ENCODE measurements at regions not wholly inside any gene's neighbourhood (a gene's known extent, or its start where the extent isn't known, plus 50 kb on each side); places are given as distances from the start of the nearest gene placed in this dataset.
A peak's percentile ranks its signal among the peaks of the same experiment; 100 is the strongest.

- Mint-ChIP-seq H3K4me3 (no peak overlapping the region), H3K9me3 (no peaks in the 10 kb centered on the region), H3K27ac (ENCODE audit: unreplicated experiment) (no peak overlapping the region), H3K36me3 (ENCODE audit: low read depth) (peaks cover 3% of the 10 kb centered on the region), H3K27me3 (ENCODE audit: low read depth) (no peaks in the 10 kb centered on the region), H3K4me1 (no peaks in the 10 kb centered on the region)
- no peak for TF ChIP-seq CTCF (conservative IDR thresholded peaks at IDR 0.05)
- DNase-seq (ENCODE audit: low read depth, low spot score), result no peak
Observed at GRCh38 chr6:98286620-98287019, 547.8 kb upstream of the POU3F2 start.

GRCh38 chr6:98287876-98288275 is 546.5 kb upstream of the POU3F2 start:
- Mint-ChIP-seq H3K36me3 (ENCODE audit: low read depth) (peaks cover 3% of the 10 kb centered on the region), H3K27me3 (ENCODE audit: low read depth) (no peaks in the 10 kb centered on the region), H3K27ac (ENCODE audit: unreplicated experiment) (no peak overlapping the region), H3K4me1 (no peaks in the 10 kb centered on the region), H3K9me3 (peaks cover 3% of the 10 kb centered on the region), H3K4me3 (no peak overlapping the region)
- no peak for TF ChIP-seq CTCF (conservative IDR thresholded peaks at IDR 0.05)
- no peak for DNase-seq (ENCODE audit: low read depth, low spot score)

- no peaks in the 10 kb centered on the region for H3K27me3 Mint-ChIP-seq (ENCODE audit: low read depth)
- peaks cover 25% of the 10 kb centered on the region for H3K4me1 Mint-ChIP-seq
- TF ChIP-seq CTCF (conservative IDR thresholded peaks at IDR 0.05), result no peak
- peaks cover 3% of the 10 kb centered on the region for H3K36me3 Mint-ChIP-seq (ENCODE audit: low read depth)
- peaks cover 3% of the 10 kb centered on the region for H3K9me3 Mint-ChIP-seq
- H3K27ac Mint-ChIP-seq (ENCODE audit: unreplicated experiment), result no peak overlapping the region
- H3K4me3 Mint-ChIP-seq, result no peak overlapping the region
- no peak for DNase-seq (ENCODE audit: low read depth, low spot score)
Observed at GRCh38 chr6:98292810-98293209, 541.6 kb upstream of the POU3F2 start.

DNA sequence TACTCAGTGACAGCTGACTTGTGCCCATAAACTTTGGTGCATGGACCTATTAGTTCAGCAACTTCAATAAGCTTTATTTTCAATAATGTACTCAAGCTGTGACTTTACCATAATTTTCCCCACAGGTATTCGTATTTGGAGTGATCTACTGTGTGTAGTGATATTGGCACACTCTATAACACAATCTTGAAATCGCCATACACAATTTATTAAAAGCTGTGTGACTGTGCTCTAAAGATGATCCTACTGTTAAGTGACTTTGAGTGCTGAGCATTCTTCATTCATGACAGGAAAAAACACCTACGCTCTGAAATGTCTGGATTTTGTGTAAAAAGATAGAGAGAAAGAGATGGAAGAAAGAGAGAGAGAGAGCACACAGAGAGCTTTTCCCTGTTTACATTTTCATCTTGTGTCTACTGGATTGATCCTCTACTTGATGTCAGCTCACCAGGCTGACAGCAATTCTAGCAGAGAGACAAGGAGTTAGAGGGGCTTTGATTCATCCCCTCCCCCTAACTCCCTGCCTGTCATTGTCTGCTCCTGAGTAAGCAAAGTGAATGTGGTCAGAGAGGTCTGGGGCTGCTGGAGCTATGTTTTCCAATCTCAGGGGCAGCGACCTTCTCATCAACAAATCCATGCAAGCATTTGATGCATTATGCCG is 538.7 kb upstream of the POU3F2 start:
- Mint-ChIP-seq H3K27ac (ENCODE audit: unreplicated experiment) (peak overlapping the region; percentile 0), H3K9me3 (peaks cover 3% of the 10 kb centered on the region), H3K4me3 (peak overlapping the region; percentile 1), H3K27me3 (ENCODE audit: low read depth) (no peaks in the 10 kb centered on the region), H3K4me1 (peaks cover 31% of the 10 kb centered on the region), H3K36me3 (ENCODE audit: low read depth) (no peaks in the 10 kb centered on the region)
- no peak for TF ChIP-seq CTCF (conservative IDR thresholded peaks at IDR 0.05)
- peak; percentile 12 for DNase-seq (ENCODE audit: low read depth, low spot score)

DNA sequence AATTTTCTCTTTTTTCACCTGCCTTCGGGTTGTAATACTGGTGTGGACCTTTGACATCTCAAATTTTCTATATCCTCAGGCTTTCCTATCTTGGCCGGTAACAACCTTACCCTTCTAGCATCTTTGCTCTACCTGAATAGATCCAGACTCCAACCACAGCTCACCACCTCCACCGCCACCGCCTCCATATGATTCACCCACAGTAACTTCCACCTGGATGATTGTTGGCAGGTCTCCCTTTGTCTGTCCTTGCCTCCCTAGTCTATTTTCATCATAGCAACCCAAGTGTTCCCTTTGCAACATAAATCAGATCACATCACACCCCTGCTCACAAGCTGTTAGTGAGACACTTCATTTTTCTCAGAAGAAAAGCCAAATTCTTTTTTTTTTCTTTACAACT is 525.8 kb upstream of the POU3F2 start:
- Mint-ChIP-seq H3K9me3 (peaks cover 16% of the 10 kb centered on the region), H3K27me3 (ENCODE audit: low read depth) (no peaks in the 10 kb centered on the region), H3K4me1 (peaks cover 14% of the 10 kb centered on the region), H3K4me3 (no peak overlapping the region), H3K36me3 (ENCODE audit: low read depth) (peaks cover 8% of the 10 kb centered on the region), H3K27ac (ENCODE audit: unreplicated experiment) (no peak overlapping the region)
- DNase-seq (ENCODE audit: low read depth, low spot score), result no peak
- no peak for TF ChIP-seq CTCF (conservative IDR thresholded peaks at IDR 0.05)
